GM11168 (cell line): ENCODE measurements at regions not wholly inside any gene's neighbourhood (a gene's known extent, or its start where the extent isn't known, plus 50 kb on each side); places are given as distances from the start of the nearest gene placed in this dataset.
"Not testable (repeated sequence)": the region's sequence is repeated elsewhere in the genome, so short reads cannot be mapped to it uniquely, and the experiment has no call there.

Experiments used
- in situ Hi-C: fragments of 300-500 bp; cut with MboI; formaldehyde crosslinking; loops from one replicate; pipeline ENCODE4 v1.12.0; 2022; ENCODE audit warnings: low sequenced_read_pairs; ENCODE audit not compliant: unreplicated experiment

DNA sequence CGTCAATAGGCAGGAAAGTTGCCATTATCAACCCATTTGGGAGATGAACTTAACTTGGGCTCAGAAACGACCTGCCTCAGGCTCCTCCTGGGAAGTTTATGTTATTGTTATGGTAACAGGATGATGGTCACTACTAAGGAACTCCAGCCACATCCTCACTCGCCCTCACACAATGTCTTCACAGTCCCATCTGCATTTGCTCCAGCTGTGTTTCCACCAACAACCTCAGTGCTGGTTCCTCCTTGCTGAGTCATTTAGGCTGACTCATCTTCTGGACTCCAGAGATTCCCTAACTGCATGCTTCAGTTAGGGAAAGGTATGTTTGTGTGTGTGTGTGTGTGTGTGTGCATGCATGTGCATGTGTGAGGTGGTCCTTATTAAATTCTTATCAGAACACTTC, 293.4 kb upstream of the BOD1L1 start:
- in situ Hi-C loops, result no loop called here

DNA sequence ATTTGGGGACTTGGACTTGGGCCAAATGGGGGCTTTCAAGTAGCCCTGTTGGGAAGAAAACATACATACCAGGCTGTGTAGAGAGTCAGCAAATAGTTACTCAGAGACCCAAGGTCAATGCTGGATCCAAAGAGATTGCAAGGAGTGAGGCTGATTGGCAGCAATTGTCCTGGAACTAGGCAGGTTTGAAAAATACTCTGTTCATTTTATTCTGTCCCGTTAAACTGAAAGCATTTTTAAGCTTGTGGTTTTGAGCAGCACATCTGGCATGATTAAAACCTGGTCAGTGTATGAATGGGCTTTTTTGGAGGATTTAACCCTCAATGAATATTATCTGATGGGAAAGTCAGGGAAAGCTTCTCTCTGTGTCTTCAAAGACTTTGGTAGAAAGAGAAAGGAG, 294.3 kb upstream of the BOD1L1 start:
- in situ Hi-C loops, result no loop called here

DNA sequence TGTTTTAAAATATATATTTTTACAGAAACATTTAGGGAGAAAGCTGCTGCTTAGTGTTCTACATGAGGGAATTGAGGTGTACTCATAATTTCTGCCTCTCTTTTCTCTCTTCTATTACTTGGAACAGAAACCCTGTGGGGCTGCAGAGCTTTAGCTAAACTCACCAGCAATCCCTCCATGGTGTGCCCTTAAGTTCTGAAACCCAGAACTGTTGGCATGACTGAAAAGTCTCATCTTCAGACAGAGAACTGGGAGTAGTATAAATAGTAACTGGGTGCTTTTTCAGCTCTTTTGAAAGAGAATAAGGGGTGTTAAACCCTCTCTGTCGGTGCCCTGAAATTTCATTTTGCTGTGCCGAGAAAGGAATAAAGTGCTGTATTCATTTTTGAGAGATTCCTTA, 294.9 kb upstream of the BOD1L1 start:
- in situ Hi-C loops, result no loop called here

DNA sequence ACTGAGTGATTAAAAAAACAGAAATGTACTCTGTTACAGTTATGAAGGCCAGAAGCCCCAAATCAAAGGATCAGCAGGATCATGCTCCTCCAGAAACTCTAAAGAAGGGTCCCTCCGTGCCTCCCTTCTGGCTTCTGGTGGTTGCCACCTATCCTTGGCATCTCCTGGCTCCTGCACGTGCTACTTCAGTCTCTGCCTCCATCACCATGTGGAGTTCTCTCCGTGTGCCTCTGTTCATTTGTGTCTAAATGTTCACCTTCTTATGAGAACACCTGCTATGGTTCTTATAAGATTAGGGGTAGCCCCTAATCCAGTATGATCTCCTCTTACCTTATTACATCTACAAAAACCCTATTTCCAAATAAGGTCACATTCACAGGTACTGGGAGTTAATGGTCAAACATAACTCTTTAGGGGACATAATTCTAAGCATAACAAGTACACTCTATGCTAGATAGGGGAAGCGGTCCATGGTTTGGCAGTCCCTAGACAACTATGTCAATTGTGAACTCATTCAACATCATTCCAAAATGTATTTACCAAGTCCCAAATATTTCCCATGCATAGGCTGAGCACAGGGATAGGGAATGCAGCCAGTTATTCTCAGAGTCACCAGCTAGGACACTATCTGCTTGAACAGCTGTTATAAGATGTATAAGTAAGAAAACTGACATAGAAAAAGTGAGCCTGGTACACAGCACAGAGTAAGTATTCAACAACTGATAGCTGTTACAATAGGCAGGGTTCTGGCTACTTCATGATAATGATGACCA, 295.5 kb upstream of the BOD1L1 start:
- in situ Hi-C loops, result no loop called here

DNA sequence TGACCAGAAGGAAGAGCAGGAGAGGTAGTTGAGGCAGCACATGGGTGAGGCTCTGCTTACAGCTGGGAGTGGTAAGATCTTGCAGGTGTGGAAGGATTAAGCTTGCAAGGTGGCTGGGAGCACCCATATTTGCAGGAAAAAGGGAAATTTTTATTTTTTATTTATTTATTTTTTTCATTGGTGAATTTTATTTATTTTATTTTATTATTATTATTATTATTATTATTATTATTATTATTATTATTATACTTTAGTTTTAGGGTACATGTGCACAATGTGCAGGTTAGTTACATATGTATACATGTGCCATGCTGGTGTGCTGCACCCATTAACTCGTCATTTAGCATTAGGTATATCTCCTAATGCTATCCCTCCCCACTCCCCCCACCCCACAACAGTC, 297.4 kb upstream of the BOD1L1 start:
- in situ Hi-C loops, result not testable (repeated sequence)

DNA sequence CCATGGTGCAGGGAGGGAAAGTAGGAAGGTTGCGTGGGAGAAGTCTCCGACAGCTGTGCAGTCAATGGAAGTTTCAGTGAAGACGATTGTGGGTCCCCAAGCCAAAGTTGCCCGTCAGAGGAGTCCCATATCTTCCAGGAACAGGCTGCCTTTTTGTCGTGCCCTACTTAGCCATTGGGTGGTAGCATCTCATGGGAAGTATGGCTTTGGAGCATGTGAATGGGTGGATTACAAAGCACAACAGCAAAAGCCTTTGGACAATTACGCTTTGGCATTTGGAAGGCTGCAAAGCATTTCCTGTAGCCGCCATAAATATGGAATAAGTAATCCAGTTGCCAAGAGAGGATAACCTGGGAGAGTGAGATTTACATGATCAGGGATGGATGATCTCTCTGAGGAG, 300.7 kb upstream of the BOD1L1 start:
- in situ Hi-C loops, result no loop called here

DNA sequence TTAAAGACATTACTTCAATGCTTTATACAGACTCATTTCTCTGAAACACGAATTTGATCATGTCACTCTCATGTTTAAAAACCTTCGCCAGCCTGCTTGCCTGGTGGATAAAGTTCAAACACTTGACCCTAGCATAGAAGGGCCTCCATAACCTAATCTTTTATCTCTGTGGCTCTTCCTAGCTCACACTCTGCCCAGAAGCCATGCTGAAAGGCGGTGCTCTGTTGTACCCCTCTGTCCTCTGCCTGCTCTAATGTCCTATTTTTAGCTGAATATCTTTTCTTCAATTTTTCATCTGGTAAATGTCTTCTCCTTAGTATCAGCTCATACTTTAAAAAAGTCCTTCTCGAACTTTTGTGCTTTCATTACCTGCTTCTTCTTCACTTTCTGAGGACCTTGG, 302.6 kb upstream of the BOD1L1 start:
- in situ Hi-C loops, result no loop called here

DNA sequence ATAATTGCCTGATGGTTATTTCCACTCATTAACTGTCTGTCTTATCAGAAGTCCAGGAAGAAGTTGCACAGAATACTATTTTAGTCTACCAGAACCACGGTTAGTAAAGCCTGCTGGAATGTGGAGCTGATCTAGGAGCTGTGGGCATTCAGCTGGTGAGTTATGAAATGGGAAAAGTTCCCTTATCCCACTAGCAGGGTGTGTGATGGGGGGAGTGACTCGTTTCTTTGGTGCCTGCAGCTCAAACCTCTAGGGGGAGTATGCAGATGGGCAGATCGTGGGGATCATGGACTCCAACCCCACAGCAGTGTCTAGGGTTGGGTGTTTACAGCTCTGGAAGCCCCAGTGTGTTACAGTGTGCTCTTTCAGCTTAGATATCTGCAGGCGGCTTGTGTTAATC, 305.7 kb upstream of the BOD1L1 start:
- in situ Hi-C loops, result no loop called here

DNA sequence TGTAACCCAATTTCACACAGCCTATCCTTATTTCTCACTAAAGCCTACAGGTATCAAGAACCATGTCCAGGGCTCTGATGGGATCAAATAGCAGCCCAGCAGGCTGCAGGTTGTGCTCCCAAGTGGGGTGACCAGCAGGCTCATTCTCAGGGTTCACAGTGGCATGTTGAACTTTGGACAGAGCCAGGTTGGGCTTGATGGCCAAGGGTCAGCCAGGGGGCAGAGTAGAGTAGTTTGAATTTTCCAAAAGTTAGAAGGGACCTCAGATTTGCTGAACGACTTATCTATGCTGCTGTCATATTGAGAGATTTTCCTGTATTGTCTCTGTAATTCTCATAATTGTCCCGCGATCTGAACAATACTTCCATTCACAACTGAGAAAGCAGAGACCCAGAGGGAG, 310.8 kb upstream of the BOD1L1 start:
- in situ Hi-C loops, result no loop called here

DNA sequence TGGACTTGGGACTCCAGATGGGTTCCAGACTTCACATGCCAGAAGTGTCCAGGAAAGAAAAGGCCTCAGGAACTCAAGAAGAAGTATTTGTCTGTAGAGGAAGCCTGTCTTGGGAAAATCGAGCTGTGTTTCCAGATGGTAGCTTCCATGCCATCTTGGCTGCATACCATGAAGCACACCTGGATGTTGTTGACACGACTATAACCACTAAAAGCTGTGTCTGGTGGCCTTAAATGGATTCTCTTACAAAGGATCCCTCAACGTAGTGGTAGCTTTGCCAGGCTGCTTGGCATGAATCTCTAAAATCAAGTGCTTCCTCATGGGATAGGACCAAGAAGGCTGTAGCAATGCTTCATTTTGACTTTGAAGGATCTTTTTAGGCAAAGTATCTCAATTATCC, 313.4 kb upstream of the BOD1L1 start:
- in situ Hi-C loops, result no loop called here

DNA sequence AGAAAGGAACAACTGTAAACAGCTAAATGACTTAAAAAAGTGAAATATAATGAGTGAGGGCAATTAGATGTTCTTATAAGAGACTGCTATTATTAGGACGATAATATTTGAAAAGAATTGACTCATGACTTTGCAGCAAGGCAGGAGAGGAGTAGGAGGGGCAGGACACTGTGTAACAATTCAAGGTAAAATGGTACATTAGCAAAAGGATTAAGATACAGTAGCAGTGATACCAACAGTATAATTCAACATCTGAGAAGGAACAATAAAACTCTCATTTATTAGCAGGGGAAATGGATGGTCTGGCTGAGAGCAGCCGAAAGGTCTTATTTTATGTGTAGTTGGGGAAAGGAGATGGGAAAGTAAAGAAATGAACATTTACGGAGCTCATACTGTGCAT, 315.5 kb upstream of the BOD1L1 start:
- in situ Hi-C loops, result no loop called here

DNA sequence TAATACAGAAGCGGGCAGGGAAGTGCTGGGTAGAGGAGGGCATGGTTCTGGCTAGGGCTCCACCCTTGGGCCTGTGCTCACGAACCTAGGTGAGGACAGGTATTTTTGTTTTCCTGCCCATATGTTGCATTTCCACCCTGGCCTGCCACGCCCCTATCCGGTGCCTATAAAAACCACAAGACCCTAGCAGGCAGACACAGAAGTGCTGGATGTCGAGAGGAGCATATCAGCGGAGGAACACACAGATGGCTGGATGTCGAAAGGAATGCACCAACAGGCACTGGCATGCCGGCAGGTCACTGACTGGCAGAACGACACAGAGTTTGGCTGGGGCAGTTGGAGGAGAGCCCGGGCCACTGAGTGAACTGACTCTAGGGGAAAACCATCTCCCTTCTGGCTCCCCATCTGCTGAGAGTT, 316.6 kb upstream of the BOD1L1 start:
- in situ Hi-C loops, result no loop called here

DNA sequence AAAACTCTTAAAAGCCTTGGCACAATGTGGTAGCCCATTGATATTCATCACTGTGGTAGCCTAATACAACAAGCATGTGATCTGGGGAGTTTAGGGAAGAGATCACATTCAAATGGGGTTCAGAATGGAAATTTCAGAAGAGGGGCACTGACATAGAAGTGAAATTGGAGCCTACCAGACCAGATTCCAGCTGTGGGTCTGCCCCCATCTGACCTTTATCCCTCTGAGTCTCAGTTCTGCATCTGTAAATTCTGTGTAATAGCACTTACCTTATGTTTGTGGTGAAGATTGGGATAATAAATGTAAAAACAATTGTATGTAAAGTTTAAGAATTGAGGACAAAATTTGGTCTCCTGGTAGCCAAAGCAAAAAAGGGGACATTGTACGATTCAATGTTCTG, 320.4 kb upstream of the BOD1L1 start:
- in situ Hi-C loops, result no loop called here

DNA sequence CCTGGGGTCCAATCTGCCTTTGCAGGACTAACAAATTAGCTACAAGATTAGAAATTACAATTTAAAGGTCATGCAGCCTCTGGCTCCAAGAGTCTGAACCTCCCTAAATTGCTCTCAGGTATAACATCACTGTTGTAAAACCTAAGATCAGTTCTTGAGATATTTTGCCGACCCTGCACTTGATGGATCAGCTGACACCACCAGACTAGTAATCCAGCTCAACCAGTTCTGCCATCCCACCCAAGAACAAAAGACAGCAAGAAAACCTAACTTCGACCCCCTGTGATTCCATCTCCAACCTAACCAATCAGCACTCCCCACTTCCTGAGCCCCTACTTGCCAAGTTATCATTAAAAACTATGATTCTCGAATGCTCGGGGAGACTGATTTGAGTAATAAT, 323.0 kb upstream of the BOD1L1 start:
- in situ Hi-C loops, result no loop called here

DNA sequence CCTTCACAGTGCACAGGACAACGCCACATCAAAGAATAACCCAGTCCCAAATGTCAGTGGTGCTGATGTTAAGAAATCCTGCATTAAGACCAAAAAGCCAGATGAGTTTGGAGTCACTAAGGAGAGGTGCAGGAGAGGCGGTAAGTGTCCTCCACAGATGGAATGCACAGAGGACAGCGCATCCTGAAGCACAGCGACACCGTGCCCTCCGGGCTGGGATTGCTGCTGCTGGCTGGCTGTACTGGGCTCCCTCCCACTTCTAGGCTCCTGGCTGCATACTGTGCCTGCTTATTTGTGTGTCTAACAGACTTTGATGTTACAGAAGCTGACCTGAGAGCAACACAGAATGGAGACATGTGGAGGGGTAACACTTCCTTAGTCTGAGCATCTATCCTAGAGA, 325.6 kb upstream of the BOD1L1 start:
- in situ Hi-C loops, result no loop called here

DNA sequence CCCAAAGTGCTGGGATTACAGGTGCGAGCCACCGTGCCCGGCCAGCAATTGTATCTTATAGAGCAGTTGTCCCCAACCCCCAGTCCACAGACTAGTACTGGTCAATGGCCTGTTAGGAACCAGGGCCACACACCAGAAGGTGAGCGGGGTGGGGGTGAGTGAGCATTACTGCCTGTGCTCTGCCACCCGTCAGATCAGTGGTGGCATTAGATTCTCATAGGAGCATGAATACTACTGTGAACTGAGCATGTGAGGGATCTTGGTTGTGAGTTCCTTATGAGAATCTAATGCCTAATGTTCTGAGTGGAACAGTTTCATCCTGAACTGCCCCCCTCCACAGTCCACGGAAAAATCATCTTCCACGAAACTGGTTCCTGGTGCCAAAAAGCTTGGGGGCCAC, 328.0 kb upstream of the BOD1L1 start:
- in situ Hi-C loops, result no loop called here

DNA sequence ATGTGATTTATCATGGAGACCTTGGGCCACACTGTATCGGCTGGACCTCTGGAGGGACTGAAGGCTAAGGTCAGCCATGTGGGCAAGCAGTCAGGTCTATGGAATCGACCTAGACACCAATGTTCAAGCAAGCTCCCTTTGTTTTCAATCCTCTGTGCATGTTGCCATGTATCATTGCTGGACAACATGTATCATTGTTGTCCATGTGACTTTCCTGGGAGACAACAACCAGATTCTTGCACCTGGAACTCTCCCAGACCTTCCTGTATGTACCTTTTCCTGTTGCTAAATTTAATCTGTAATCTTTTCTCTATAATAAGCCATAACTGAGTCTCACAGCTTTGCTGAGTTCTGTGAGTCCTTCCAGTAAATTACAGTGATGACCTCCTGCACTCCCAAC, 329.4 kb upstream of the BOD1L1 start:
- in situ Hi-C loops, result no loop called here

DNA sequence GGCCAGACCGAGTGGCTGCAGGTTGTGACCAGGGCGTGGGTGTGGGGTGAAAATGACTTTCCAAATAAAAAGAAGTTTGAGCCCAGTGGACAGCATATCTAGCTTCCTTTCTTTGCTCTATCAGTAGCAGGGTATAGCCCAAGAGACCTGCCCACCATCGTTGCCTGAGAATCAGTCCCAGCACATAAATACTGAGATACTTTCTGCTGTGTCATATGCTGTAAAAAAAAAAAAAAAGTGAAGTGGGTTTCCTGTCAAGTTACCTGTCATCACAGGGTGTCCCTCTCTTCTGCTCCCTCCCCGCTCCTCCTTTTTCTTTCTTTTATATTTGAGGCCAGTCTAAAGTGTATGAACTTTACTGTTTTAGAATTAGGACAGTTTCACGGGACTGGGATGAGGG, 330.3 kb upstream of the BOD1L1 start:
- in situ Hi-C loops, result no loop called here

DNA sequence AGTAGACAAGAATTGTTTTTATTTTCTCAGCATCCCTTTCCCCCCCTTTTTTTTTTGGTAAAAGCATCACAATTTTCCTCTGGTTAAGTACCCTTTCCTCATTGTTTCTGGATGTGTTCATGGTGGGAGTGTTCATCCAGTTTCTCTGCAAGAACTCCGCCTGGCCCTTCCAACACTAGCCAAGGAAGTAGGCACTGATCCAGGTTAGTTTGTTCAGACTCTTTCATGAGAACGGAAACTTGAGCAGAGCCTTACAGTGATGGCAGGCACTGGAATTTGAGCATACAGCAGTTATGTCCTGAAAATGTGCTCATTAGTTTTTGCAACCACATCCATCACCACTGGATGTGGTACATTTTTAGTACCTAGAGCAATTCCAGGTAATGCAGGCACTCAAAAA, 336.1 kb upstream of the BOD1L1 start:
- in situ Hi-C loops, result no loop called here

DNA sequence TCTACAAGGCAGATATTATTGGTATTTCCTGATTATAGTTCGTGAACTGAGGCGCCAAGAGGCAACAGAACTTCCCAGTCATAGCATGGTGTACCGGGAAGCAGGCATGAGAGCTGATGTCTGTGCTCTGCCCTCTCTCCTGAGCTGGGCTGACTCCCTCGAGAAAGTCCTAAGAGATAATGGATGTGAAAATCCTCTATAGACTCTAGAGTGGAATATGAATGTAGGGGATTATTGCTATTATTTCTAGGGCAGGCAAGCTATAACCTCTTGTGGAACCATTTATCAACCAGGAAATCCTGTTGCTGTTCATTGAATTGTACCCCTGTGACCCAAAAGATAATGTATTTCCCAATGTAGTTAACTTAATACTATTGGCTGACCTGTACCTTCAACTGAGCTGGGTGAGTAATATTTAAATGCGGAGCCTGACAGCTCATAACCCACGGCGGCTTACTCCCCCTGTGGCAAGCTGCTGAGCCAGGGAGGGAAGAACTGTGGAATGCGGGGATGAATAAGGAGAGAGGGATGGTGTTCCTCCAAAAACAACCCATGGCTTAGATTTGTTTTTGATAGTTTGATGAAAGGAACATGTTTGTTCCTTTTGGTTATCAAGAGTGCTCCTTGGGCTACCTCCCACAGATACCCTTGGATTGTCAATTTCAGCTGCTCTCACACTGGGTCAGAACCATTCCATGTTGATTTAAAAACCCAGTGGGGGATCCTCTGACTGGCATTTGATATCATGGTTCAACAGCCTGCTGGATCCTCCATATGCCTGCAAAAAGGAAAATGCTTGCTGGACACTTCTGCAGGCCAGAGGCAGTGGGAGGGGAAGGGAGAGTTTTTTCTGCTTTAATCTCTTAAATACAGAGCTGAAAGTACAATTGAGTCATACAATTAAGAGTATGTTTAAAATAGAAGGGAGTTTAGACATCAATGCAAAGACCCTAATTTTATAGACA, 339.0 kb upstream of the BOD1L1 start:
- in situ Hi-C loops, result no loop called here

DNA sequence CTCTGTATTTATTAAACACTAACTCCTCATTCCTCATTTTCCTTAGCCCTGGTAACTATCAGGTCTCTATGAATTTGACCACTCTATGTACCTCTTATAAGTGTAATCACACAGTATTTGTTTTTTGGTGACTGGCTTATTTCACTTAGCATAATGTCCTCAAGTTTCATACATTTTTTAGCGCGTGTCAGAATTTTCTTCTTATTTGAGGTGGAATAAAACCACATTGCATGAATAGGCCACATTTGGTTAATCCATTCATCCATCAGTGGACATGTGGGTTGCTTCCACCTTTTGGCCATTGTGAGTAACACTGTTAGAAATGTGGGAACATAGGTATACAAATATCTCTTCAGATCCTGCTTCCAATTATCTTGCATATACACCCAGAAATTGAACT, 341.2 kb upstream of the BOD1L1 start:
- in situ Hi-C loops, result no loop called here

DNA sequence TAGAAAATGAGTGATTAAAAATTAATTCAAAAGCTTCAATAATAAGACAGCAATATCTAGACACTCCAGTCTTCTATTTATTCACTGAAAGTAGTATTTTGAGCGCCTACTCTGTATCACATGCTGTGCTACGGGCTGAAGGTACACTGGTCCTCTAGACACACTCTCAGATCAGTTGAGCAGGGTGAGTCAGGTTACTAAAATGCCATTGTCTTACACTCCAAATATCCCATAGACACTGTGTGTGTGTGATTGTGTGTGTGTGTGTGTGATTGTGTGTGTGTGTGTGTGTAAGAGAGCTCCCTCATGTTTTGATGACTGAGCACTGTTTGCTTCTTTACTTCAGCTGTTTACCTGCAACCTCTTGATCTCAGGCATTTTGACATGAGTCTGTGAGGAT, 342.8 kb upstream of the BOD1L1 start:
- in situ Hi-C loops, result no loop called here
